RPMI8226 (cell line): ENCODE measurements at regions not wholly inside any gene's neighbourhood (a gene's known extent, or its start where the extent isn't known, plus 50 kb on each side); places are given as distances from the start of the nearest gene placed in this dataset.
"Not testable (repeated sequence)": the region's sequence is repeated elsewhere in the genome, so short reads cannot be mapped to it uniquely, and the experiment has no call there.

Source experiments
- DNase-seq: peaks from one replicate; pipeline ENCODE4 v3.0.0-alpha.2; 2015

DNA sequence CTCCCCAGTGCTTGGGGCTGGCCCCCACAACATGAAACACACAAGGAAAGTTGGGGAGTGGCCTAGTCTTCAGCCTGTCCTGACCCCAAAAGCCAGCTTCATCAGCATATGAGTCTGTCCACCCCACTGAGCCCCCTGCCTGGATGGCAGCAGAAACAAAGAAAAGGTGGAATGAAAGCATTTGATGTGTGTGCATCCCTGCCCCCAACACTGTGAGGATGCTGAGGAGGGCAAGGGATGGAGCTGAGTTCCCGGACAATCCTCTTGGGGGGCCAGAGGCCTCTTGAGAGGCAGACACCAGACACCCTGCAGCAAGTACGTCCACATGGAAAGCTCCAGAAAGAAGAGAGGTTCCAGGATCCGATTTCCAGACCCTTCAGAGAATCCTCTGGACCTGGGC lies 113.5 kb upstream of the PPP1R26 start:
- no peak for DNase-seq

DNA sequence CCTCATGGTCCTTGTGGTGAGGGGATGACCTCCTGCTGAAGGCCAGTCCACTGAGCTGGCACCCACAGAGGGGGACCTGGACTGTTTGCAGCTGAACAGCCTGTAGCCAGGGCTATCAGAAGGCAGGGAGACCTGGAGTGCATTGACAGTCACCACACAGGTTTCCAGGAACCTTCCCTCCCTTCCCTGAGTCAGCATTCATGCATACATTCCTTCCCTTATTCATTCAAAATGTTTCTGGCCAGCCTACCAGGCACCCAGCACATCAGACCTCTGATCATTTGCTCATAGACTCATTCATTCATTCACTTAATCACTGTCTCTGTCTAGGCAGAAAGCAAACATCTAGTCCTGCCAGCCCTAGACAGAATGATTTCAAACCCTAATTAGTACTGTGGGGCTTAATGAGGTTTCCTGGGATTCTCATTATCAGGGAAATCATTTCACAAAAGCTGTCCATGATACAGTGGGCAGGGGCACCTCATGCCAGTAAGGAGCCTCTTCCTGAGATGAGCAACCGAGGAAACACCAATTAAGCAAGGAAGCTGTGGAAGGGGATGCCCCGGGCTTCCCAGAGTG lies 110.1 kb upstream of the PPP1R26 start:
- no peak for DNase-seq

DNA sequence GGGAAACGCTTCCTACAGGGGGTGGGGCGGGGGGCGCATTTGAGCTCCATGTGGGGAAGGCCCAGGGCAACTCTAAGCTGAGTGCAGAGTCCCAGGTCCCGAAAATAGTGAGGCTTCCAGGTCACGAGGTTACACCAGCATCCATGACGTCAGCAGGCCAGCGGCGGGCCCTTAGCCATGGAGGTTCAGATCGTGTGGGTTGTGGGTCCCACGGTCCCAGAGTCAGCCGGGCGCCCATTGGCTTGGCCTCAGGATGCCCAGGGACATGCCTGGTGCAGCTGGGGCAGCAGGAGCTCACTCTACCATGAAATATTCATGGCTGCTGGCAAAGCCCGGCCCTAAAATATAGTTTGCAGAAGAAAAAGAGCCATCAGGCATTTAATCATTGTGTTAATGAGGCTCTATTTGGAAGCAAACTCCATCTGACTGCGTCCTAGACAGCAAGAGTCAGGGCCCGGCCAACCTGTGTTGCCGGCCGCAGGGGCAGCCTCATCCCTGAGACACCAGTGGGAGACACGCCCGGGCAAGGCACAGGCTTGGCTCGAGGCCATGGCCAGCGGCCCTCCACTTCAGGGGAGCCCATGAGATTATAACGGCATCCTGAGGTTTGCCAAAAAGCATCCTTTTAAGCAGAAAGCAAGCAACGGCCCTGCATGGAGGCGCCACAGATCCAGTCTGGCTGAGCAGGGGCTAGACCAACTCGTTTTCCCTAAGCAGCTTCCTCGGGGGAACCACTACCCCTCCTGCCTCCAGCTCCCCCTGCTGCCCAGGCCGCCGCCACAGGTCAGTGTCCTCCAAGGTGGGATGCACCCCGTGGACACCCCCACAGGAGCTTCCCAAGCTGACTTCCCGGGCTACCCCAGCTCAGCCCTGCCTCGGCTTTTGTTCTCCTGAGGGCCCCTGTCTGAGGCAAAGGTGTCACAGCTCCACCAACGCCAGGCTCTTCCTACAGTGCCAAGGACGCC lies 108.9 kb upstream of the PPP1R26 start:
- DNase-seq, result no peak

DNA sequence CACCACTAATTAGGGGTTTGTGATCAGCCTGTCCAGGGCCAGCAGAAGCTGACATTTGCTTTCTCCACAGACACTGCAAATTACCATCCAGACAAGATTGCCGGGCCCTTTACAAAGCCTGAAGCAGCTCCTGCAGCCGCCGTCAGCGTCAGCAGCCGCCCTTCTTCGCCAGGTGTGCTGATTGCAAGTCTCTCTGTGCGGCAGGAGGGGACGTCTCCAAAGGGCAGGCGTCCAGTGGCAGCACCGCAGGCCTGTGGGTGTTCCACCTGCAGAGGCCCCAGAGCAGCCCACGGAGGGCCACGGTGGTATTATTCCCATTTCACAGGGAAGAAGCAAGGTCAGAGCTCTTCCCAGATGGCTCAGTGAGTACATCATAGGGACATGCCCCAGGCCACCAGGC lies 108.0 kb upstream of the PPP1R26 start:
- no peak for DNase-seq

DNA sequence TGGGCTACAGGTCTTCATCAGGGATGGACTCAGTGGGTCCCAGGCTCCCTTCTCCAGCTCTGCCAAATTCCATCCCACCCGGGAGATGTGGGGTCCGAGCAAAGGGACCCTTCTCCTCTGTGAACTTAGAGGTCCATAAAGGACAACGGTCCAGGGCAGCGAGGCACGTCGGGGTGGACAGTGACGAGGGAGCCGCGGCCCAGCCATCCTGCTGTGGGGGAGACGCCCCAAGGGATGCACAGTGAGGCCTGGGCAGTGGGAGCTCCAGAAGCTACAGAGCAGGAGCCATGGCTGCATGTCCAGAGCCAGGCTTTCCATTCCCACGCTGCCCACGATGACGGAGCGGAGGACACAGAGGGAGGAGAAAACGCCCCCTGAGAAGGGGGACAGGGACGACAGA lies 107.5 kb upstream of the PPP1R26 start:
- no peak for DNase-seq

DNA sequence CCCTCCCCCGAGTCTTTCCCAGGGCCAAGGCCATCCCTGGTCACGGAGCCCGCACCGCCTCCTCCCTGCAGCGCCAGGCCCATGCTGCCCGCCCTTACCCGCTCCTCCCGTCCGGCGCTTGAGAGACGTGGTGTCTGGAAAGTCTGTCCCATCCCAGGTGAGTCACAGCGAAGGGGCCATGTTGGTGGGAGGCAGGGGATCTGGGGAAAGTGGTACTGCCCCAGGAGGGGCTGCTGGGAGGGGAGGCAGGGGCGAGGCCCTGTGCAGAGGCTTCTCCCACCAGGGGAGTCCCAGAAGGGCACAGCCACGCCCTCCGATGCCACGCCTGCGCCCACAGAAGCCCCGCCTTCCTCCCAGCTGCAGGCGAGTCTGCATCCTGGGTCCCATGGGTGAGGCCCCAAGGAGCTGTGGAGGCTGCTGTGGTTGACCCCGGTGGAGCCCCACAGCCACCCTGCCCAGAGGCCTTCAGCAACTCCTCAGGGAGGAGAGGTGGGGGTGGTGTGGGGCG lies 107.0 kb upstream of the PPP1R26 start:
- peak; percentile 33 for DNase-seq

DNA sequence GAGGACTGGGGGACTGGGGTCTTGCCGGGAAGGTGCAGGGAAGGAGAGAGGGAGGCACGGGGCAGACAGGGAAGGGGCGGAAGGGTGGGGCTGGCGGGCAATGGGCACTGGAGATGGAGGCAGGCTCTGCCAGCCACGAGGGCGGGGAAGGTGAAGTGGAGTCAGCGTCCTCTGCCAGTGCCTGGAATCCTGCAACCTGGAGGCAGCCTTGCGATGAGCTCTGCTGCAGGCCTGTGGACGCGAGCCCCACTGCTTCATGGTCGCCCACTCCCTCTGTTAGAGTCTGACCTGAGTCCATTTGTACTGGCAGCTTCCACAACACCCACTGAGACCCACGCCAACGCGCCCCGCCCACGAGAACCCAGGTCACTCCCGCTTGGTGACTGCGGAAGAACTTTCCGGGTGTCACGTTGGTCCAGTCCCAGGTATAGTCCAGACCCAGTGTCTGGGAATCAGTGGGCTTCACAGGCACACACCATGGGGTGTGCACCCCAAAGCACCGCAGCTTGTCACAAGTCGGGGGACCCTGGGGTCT lies 106.4 kb upstream of the PPP1R26 start:
- no peak for DNase-seq

DNA sequence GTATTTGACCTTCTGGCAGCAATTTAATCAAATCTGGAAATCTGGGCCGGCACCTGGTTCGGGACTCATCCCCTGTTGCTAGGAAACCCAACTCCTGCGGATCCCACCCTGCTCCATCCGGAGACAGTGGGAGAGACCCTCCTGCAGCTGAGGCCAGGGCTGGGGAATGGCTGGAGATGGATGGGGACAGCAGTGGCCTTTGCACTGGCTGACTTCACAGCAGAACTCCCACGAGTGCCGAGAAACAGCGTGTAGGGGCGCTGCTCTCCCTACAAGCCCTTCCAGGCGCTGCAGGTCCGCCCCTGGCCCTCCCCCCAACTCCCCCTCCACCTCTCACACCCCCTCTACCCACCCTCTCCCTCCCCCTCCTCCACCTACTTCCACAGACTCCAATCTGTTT lies 105.8 kb upstream of the PPP1R26 start:
- DNase-seq, result no peak

DNA sequence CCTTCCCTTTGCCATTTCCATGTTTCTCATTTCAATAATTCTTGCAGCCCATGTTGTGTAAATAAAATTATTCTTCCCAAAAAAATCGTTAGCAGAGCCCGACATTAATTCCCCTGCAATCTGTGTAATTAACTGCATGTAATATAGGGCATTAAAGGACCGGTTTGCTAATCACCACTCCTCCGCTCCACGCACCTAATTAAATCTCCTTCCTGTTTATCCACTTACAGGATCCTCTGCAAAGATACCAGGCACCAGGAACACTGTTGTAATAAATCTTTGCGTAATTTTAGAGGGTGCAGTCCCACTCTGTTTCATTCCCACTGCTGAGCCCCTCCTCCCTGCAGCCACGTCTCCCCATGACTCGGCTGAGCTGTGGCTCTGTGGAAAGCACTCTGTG lies 105.0 kb upstream of the PPP1R26 start:
- DNase-seq, result no peak

DNA sequence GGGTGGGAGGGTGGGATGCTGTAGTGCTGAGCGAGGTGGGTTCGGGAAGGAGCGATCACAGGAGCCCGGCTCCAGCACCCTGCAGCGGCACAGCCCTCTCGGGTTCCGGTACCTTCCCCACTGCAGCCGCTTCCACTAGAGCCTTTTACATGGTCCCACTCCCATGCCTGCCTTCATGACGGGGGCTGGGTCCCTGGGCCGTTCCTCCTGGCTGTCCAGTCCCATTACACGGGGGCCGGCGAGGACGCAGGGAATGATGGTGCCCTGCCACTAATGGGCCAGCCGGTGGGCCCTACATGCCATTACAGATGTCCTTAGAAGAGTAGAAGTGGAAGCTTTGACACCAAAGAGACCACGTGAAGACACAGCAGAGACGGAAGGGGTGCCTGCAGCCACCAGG lies 104.6 kb upstream of the PPP1R26 start:
- DNase-seq, result no peak

DNA sequence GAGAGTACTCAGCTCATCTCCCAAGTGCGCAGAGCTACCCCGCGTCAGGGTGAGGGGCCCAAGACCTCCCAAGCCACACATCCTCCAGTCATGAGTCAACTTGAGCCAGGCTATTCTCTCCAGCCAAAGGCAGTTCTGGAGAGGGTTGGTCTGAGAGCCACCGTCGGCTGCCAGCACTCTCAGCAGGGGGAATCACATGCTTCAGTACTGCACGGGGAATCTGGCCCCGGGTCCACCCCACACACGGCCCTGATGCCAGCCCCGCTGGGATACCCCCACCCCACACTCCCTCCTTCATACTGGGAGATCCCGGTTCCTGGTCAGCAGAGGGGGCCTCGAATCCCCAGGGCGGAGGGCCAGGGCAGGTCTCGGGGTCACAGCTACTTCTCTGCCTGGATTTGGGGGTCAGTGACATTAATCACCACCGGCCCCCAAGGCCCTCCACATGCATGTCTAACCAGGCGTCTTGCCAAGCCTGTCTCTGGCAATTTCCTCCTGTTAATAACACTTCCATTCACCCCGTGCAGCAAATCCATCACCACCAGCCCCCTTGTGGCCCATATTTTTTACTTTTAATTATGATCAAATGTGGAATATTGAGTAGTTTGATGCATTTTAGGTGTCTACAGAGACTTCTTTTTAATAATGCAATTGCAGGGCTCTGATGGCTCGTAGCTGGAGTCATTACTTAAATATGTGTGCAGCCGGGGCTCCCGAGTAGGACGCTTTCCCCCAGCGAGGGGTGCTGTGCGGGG lies 102.9 kb upstream of the PPP1R26 start:
- DNase-seq, result no peak

DNA sequence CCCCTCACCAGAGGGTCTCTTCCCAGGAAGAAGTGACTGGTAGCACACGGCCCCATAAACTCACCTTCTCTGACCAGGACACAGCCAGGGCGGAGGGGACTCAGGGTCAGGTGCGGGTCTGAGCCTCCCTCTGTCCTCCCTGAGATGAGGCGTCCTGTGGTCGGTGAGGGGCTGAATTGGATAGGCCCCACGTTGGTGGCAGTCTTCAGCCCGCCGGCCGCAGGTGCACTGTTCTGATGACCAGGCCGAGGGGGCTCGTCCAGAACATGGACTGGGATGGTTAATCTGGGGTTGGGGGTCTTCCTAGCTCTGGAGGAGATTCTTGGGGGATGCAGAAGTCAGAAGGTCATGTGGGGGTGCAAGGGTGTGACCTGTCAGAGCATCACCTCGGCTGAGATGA lies 102.2 kb upstream of the PPP1R26 start:
- DNase-seq, result no peak

DNA sequence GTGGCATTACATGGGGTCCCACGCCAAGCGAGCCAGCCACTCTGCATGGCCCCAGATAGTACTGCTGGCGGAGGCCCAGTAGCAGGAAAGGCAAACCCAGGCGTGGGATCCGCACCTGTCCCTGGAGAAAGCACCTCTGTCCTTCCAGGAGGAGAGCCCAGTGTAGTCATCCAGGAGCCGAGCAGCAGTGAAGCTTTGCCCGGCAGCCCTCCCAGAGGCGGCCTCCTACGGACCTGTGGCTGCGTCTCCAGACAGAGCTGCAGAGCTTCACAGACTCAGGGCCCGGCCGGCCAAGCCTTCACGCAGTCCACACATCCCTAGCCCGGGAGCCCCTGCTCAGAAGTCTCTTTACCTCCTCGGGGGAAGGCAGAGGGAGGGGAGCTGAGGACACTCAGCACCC lies 100.8 kb upstream of the PPP1R26 start:
- no peak for DNase-seq

DNA sequence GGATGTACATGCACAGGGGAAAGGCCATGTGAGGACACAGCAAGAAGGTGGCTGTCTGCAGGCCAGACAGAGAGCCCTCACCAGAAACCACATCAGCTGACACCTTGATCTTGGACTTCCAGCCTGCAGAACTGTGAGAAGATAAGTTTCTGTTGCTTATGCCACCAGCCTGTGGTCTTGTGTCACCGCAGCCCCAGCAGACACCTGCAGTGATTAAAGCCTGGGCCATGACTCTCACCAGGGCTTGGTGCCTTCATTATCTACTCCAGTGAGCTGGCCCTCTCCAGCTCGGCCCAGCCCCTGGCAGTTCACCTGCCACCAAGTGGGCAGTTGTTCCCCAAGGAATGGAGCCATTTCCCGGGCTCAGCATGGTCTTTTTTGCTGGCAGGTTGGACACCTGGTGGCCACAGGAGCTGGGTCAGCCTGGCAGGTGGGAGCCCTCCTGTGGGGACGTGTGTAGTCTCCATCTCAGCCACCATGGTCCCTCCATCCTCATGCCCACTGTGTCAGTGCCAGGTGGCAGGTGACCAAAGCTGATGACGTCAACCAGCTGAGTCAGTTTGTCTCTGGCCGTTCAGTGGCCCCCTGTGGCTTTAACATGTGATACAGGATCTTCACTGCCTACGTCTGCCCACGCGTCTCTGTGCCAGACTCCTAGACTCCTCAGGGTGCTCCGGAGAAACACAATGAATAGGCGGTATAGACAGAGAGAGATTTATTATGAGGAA lies 99.9 kb upstream of the PPP1R26 start:
- peak; percentile 73 for DNase-seq

DNA sequence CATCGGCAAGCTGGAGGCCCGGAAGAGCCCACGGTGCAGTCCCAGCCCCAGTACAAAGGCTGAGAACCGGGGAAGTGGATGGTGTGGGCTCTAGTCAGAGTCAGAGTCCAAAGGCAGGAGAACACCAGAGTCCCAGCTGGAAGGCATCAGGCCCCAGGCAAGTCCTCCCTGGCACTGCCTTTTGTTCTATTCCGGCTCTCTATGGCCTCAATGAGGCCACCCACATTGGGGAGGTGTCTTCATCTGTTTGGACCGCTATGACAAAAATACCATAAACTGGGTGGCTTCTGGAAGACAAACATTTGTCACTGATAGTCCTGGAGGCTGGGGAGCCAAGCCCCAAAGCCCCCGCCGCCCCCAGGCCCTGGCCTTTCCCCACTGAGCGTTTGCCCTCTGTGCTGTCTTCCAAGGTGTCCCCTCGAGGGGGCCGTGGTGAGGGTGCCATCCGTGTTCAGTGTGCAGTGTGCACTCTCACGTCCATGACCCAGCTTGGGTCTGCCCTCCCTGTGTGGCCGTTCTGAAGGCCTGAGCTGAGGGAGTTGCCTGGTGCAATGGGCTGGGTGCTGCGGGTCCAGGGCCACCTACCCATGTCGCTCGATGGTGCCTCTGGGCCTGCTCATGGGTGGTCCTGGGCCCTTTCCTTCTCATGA lies 99.1 kb upstream of the PPP1R26 start:
- no peak for DNase-seq

DNA sequence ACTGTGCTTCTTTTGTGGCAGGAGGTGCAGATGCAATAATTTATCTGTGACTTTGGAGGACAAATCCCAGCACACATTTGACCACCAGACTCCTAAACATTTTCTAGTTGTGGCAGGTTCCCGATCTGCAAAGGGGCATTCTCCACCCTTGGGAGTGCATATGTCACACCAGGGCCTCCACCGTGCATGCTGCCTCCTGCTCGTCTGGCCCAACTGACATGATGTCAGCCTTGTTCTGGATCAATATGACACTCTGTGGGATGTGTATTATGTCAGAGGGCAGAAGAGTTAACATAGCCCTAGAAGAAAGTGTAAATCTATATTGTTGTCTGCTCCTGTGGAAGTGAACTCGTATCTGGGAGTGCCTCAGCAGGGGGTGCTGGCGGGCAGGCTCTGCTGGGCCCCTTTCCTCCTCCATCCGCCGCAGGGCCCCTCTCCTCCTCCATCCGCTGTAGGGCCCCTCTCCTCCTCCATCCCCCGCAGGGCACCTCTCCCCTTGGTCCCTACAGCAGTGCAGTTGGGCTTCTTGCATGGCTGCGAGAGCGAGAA lies 97.7 kb upstream of the PPP1R26 start:
- DNase-seq, result no peak

DNA sequence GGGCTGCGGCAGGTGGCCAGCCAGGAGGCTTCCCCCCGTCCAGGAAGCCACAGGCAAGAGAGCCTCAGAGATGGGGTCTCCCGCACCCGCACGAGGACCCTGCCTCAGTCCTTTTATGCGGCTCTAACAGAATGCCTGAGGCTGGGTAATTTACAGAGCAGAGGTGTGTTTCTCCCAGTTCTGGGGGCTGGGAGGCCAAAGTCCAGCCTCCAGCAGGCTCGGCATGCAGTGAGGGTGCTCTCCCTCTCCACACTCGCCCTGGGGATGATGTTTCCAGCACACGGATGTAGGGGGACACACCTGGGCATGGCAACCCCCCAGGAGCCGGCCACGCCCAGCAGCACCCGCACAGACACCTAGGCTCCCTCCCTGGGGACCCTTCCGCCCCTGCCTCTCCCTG lies 95.4 kb upstream of the PPP1R26 start:
- DNase-seq, result no peak

DNA sequence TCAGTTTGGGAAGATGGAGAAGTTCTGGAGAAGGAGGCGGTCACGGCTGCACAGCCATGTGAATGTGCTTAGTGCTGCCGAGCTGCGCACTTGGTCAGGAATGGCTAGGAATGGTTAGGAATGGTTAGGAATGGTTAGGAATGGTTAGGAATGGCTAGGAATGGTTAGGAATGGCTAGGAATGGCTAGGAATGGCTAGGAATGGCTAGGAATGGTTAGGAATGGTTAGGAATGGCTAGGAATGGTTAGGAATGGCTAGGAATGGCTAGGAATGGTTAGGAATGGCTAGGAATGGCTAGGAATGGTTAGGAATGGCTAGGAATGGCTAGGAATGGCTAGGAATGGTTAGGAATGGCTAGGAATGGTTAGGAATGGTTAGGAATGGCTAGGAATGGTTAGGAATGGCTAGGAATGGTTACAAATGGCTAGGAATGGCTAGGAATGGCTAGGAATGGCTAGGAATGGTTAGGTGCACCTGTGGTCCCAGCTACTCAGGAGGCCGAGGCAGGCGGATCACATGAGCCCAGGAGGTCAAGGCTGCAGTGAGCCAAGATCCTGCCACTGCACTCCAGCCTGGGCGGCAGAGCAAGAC lies 94.7 kb upstream of the PPP1R26 start:
- not testable (repeated sequence) for DNase-seq

DNA sequence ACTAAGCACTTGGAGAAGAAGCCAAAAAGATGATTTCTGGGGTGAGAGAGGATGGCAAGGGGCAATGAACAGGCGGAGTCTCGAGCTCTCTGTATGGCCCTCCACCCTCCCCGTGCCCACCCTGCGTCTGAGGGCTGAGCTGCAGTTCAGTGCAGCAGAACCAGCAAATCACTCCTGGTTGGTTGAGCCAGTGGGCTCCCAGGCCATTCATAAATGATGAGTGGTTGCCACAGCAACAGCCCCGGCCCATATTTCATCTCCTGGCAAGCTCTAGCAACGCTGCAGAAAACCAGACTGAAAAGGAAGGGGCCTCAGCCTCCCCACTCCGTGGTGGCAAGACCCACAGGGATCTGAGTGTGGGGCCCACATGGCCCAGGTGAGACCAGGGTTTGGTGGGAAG lies 93.8 kb upstream of the PPP1R26 start:
- no peak for DNase-seq

DNA sequence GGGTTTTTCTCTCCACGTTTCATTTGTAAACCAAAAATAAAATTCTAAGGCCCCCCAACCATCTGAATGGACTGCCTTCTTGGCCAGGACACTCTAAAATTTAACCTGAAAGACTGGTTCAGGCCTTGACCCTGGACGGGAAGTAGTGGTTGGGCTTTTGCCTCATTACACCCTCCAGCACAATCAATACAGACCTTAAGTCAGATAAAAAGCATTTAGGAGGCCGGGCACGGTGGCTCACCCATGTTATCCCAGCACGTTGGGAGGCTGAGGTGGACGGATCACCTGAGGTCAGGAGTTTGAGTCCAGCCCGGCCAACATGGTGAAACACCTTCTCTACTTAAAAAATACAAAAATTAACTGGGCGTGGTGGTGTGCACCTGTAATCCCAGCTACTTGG lies 91.6 kb upstream of the PPP1R26 start:
- no peak for DNase-seq

DNA sequence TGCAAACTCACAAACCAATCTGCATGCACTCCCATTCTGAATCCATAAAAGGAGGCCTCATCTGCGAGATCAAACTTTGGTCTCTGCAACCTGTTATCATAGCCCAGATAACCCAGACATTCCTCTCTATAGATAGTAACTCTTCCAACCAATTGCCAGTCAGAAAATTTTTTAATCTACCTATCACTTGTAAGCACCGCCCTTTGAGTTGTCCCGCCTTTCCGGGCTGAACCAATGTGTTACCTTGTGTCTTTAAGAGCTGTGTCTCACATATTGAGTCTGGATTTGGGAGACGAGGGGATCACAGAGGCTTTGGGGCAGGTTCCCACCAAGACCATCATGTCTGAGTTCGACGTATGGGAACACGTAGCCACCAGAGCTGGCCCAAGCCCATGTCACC lies 91.1 kb upstream of the PPP1R26 start:
- no peak for DNase-seq
